H9 (cell line): ENCODE measurements at regions not wholly inside any gene's neighbourhood (a gene's known extent, or its start where the extent isn't known, plus 50 kb on each side); places are given as distances from the start of the nearest gene placed in this dataset.

ENCODE experiments used
- DNase-seq: peaks from one replicate; pipeline ENCODE4 v3.0.0-alpha.2; 2017
- H2AFZ ChIP-seq: one replicate; pipeline ENCODE4 v1.6.1; 2013; ENCODE audit warnings: mild to moderate bottlenecking, low read length, control low read depth, moderate library complexity
- H2AK5ac ChIP-seq: 2 replicates; pipeline ENCODE4 v1.6.1; 2013; ENCODE audit warnings: low read length, control low read depth, mixed read lengths; ENCODE audit not compliant: insufficient read length
- H2BK120ac ChIP-seq: one replicate; pipeline ENCODE4 v1.6.1; 2013; ENCODE audit warnings: low read depth, mild to moderate bottlenecking, low read length, control low read depth, inconsistent platforms; ENCODE audit not compliant: poor library complexity, severe bottlenecking
- H2BK12ac ChIP-seq: 2 replicates; pipeline ENCODE4 v1.6.1; 2013; ENCODE audit warnings: low read length, control low read depth, mixed read lengths, low read depth; ENCODE audit not compliant: insufficient read length
- H2BK15ac ChIP-seq: 2 replicates; pipeline ENCODE4 v1.6.1; 2013; ENCODE audit warnings: low read depth, low read length, control low read depth
- H2BK20ac ChIP-seq: one replicate; pipeline ENCODE4 v1.6.1; 2013; ENCODE audit warnings: low read depth, mild to moderate bottlenecking, low read length, control low read depth, inconsistent platforms; ENCODE audit not compliant: poor library complexity, severe bottlenecking
- H2BK5ac ChIP-seq: 2 replicates; pipeline ENCODE4 v1.6.1; 2013; ENCODE audit warnings: low read length, control low read depth, mixed read lengths; ENCODE audit not compliant: insufficient read length
- H3K14ac ChIP-seq: 2 replicates; pipeline ENCODE4 v1.6.1; 2013; ENCODE audit warnings: low read length, control low read depth; ENCODE audit not compliant: insufficient read depth
- H3K18ac ChIP-seq: 2 replicates; pipeline ENCODE4 v1.6.1; 2013; ENCODE audit warnings: low read depth, mild to moderate bottlenecking, mixed read lengths, low read length, control low read depth; ENCODE audit not compliant: insufficient read length
- H3K23ac ChIP-seq: 2 replicates; pipeline ENCODE4 v1.6.1; 2013; ENCODE audit warnings: low read length, control low read depth, mixed read lengths, low read depth; ENCODE audit not compliant: insufficient read length
- H3K23me2 ChIP-seq: 2 replicates; pipeline ENCODE4 v1.6.1; 2013; ENCODE audit warnings: low read depth, mild to moderate bottlenecking, mixed read lengths, low read length, control low read depth; ENCODE audit not compliant: insufficient read length, poor library complexity, severe bottlenecking
- H3K27ac ChIP-seq: 2 replicates; pipeline ENCODE4 v1.5.1; 2013; ENCODE audit warnings: low read length, control low read depth, mixed read lengths, low read depth; ENCODE audit not compliant: insufficient read length
- H3K27me3 ChIP-seq: 2 replicates; pipeline ENCODE4 v1.6.1; 2013; ENCODE audit warnings: low read length, control low read depth, inconsistent platforms; ENCODE audit not compliant: insufficient read depth
- H3K4ac ChIP-seq: 2 replicates; pipeline ENCODE4 v1.6.1; 2013; ENCODE audit warnings: low read depth, mild to moderate bottlenecking, control low read depth, inconsistent platforms, low read length, moderate library complexity
- H3K4me1 ChIP-seq: 2 replicates; pipeline ENCODE4 v1.6.1; 2013; ENCODE audit warnings: low read length, control low read depth, inconsistent platforms; ENCODE audit not compliant: insufficient read depth
- H3K4me2 ChIP-seq: 2 replicates; pipeline ENCODE4 v1.6.1; 2013; ENCODE audit warnings: low read length, control low read depth, mixed read lengths; ENCODE audit not compliant: insufficient read length, insufficient read depth
- H3K56ac ChIP-seq: 2 replicates; pipeline ENCODE4 v1.6.1; 2013; ENCODE audit warnings: low read depth, mild to moderate bottlenecking, mixed read lengths, low read length, control low read depth; ENCODE audit not compliant: insufficient read length
- H3K79me1 ChIP-seq: 2 replicates; pipeline ENCODE4 v1.6.1; 2013; ENCODE audit warnings: low read depth, mild to moderate bottlenecking, moderate library complexity, low read length, control low read depth, inconsistent platforms; ENCODE audit not compliant: insufficient read depth, poor library complexity, severe bottlenecking
- H3K79me2 ChIP-seq: 2 replicates; pipeline ENCODE4 v1.6.1; 2013; ENCODE audit warnings: low read length, control low read depth, inconsistent platforms; ENCODE audit not compliant: insufficient read depth
- H3K9ac ChIP-seq: 2 replicates; pipeline ENCODE4 v1.6.1; 2013; ENCODE audit warnings: low read length, control low read depth, mixed read lengths; ENCODE audit not compliant: insufficient read length; ENCODE audit errors: extremely low read depth
- H3K9me3 ChIP-seq: one replicate; pipeline ENCODE4 v1.6.1; 2013; ENCODE audit warnings: low read depth, low read length, inconsistent platforms; ENCODE audit not compliant: control insufficient read depth
- H3T11ph ChIP-seq: one replicate; pipeline ENCODE4 v1.6.1; 2013; ENCODE audit warnings: mild to moderate bottlenecking, low read length, control low read depth, inconsistent platforms
- H4K20me1 ChIP-seq: one replicate; pipeline ENCODE4 v1.6.1; 2013; ENCODE audit not compliant: control insufficient read depth, insufficient read length, insufficient read depth
- H4K5ac ChIP-seq: 2 replicates; pipeline ENCODE4 v1.6.1; 2013; ENCODE audit warnings: low read depth, mild to moderate bottlenecking, mixed read lengths, low read length, control low read depth; ENCODE audit not compliant: insufficient read length
- H4K8ac ChIP-seq: replicated peaks from 2 replicates; pipeline ENCODE4 v1.6.1; 2013; ENCODE audit warnings: low read length, control low read depth, mixed read lengths, low read depth; ENCODE audit not compliant: insufficient read length
- H4K91ac ChIP-seq: 2 replicates; pipeline ENCODE4 v1.6.1; 2013; ENCODE audit warnings: low read depth, mild to moderate bottlenecking, moderate library complexity, mixed read lengths, low read length, control low read depth; ENCODE audit not compliant: insufficient read length
- H3K27ac Mint-ChIP-seq, 3 experiments: 2 replicates in 2 of 3; 3 replicates in 1 of 3; pipeline ENCODE4 v1.8.0; 2020 to 2021; ENCODE audit warnings: mixed read lengths in 3 of 3, mild to moderate bottlenecking in 1 of 3, moderate library complexity in 1 of 3
- H3K27me3 Mint-ChIP-seq: 2 replicates; pipeline ENCODE4 v1.8.0; 2021; ENCODE audit warnings: low read depth, mild to moderate bottlenecking, moderate library complexity, mixed read lengths
- H3K36me3 Mint-ChIP-seq, 3 experiments: 2 replicates in 2 of 3; 3 replicates in 1 of 3; pipeline ENCODE4 v1.8.0; 2020 to 2021; ENCODE audit warnings: low read depth in 3 of 3, mixed read lengths in 3 of 3; ENCODE audit not compliant: insufficient read depth in 1 of 3
- H3K4me1 Mint-ChIP-seq, 2 experiments: 2 replicates each; pipeline ENCODE4 v1.8.0; 2020; ENCODE audit warnings: mixed read lengths in 2 of 2
- H3K4me3 Mint-ChIP-seq, 2 experiments: 2 replicates in 1 of 2; 3 replicates in 1 of 2; pipeline ENCODE4 v1.8.0; 2020 to 2021; ENCODE audit warnings: mild to moderate bottlenecking in 2 of 2, mixed read lengths in 2 of 2, moderate library complexity in 1 of 2
- H3K9me3 Mint-ChIP-seq, 2 experiments: 2 replicates in 1 of 2; 3 replicates in 1 of 2; pipeline ENCODE4 v1.8.0; 2020; ENCODE audit warnings: mild to moderate bottlenecking in 2 of 2, mixed read lengths in 2 of 2, moderate library complexity in 1 of 2
- WGBS: extraction: QIAGEN DNeasy Blood & Tissue Kit; methylation state at CpG from one replicate; pipeline ENCODE4 v1.1.7; 2013; ENCODE audit warnings: missing lambda C conversion rate, low lambda C conversion rate, mixed read lengths; ENCODE audit not compliant: insufficient read length; ENCODE audit errors: extremely low coverage; 5-methylcytosine and 5-hydroxymethylcytosine counted together
- TF ChIP-seq, protein P1 (sequence below): fragments of 200-600 bp; sonication (generic); conservative IDR thresholded peaks from 3 replicates; pipeline ENCODE4 v1.8.0; 2021; ENCODE audit warnings: antibody characterized with exemption, mild to moderate bottlenecking

DNA sequence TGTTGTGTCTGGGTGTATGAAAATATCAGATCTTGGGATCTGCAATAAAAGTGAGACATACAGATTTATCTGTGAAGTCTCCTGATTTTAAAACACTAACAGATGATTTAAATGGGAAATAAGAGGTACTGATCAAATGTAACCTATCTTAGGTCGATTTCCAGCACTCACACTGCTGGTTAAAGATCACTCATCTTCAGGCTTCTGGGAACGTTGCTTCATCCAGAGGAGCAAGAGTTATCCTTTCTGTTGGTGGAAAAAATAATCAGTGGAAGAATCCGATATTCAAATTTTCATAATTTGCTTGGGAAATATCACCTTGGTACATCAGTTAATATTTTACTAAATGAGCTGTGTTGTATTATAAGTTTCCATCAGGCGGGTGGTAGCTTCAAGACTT, 876.8 kb upstream of the WWC1 start:
- Histone ChIP-seq H4K20me1 (no peaks in the 10 kb centered on the region), H3T11ph (no peak overlapping the region), H3K27me3 (no peaks in the 10 kb centered on the region), H4K91ac (no peak overlapping the region), H3K27ac (no peak overlapping the region), H3K56ac (no peak overlapping the region), H3K14ac (no peak overlapping the region), H2BK15ac (no peak overlapping the region), H3K4ac (no peak overlapping the region), H2BK20ac (no peak overlapping the region), H3K23me2 (no peaks in the 10 kb centered on the region), H3K23ac (no peak overlapping the region), H2AFZ (no peak overlapping the region), H4K5ac (no peak overlapping the region), H2BK5ac (no peak overlapping the region), H3K9ac (no peak overlapping the region), H2BK12ac (no peak overlapping the region), H3K79me1 (no peaks in the 10 kb centered on the region), H3K9me3 (no peaks in the 10 kb centered on the region), H3K18ac (no peak overlapping the region), H2AK5ac (no peak overlapping the region), H4K8ac (no peak overlapping the region), H3K4me2 (no peak overlapping the region), H3K79me2 (no peaks in the 10 kb centered on the region), H3K4me1 (no peaks in the 10 kb centered on the region), H2BK120ac (no peak overlapping the region)
- WGBS: no CpG with 5 or more reads among the region's 4 CpGs
- Mint-ChIP-seq H3K4me3 (no peak overlapping the region), H3K27ac (no peak overlapping the region; a peak in 1 of 7 replicates), H3K27me3 (no peaks in the 10 kb centered on the region), H3K4me1 (peaks cover 17 to 18% of the 10 kb centered on the region in 2 experiments), H3K36me3 (no peaks in the 10 kb centered on the region), H3K9me3 (no peaks in the 10 kb centered on the region)
- no peak for DNase-seq
- TF ChIP-seq, protein P1, sequence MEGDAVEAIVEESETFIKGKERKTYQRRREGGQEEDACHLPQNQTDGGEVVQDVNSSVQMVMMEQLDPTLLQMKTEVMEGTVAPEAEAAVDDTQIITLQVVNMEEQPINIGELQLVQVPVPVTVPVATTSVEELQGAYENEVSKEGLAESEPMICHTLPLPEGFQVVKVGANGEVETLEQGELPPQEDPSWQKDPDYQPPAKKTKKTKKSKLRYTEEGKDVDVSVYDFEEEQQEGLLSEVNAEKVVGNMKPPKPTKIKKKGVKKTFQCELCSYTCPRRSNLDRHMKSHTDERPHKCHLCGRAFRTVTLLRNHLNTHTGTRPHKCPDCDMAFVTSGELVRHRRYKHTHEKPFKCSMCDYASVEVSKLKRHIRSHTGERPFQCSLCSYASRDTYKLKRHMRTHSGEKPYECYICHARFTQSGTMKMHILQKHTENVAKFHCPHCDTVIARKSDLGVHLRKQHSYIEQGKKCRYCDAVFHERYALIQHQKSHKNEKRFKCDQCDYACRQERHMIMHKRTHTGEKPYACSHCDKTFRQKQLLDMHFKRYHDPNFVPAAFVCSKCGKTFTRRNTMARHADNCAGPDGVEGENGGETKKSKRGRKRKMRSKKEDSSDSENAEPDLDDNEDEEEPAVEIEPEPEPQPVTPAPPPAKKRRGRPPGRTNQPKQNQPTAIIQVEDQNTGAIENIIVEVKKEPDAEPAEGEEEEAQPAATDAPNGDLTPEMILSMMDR: no peak
